HG03175 (cell line): ENCODE measurements at regions not wholly inside any gene's neighbourhood (a gene's known extent, or its start where the extent isn't known, plus 50 kb on each side); places are given as distances from the start of the nearest gene placed in this dataset.
"Not testable (repeated sequence)": the region's sequence is repeated elsewhere in the genome, so short reads cannot be mapped to it uniquely, and the experiment has no call there.

ENCODE experiments used
- ATAC-seq: cut with Tn5 transposase; IDR thresholded peaks from one replicate; pipeline ENCODE4 v1.9.1; 2021; ENCODE audit warnings: mild to moderate bottlenecking, moderate library complexity; ENCODE audit not compliant: unreplicated experiment

DNA sequence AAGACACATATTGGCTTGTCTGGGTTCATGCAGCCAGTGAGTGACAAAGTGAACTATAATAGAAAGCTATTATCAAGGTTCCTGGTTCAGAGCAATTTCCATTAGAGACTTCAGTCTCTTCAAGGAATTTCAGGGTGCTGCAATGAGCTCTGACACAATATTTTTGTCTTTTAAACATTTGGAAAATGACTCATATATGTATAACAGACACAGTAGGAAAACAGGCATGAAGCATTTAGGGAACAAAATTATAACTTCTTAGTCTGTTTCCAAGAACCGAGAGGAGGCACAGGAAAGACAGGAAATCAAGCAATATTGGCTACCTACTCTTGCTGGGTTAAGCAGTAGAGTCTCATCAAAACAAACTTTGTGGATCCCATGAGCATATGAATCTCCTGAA is 170.4 kb downstream of the PTPRC start:
- ATAC-seq = no peak

DNA sequence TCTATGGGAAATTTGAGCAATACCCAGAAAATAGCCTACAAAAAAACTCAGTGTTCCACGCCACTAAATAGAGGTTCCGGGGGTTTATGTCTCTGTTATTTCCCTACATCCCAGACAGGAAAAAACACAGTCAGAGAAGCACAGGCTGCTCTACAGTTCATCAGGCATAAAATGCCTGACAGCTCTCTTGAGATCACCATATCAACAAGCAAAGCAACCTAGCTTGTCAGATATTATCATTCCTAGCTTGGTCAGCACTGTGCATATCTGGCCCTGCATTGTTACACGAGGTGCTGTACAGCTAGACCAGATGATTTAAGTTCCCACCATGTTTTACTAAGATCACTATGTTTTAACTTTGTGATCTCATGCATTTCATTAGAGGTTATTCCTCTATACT is 172.6 kb downstream of the PTPRC start:
- no peak for ATAC-seq

DNA sequence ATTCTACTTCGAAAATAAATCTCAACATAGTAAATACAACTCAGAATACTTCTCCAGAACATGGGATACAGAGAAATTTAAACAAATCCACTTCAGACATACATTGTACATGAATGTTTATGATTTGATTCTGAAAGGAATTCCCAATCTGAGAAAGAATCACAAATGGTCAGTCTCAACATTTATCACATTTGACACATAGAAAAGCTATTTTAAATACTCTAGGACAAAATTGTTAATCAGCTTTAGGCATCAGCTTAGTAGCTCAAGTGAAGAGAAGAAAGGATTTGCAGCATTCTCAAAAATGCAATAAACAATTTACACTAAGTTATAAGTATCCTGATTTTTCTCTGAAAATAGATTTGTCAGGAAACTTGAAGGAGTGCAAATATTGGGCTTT is 184.8 kb downstream of the PTPRC start:
- ATAC-seq = no peak

DNA sequence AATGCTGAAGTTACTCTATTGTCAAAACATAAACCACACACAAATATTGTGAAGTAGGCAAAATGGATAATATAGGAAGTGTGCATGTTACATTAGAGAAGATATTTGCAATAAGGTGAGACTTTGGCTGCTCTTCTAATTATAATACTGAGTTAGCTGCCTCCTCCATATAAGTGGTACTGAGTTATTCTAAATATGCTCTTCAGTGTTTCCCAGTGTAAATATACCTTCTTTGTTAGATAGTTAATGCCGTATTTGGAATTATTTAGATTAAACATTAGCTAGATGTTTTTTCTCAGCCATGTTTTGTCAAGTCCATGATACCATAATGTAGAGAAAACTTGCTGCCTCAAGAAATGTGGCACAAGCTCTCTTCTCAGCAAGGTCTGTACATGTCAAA is 186.4 kb downstream of the PTPRC start:
- ATAC-seq = no peak

DNA sequence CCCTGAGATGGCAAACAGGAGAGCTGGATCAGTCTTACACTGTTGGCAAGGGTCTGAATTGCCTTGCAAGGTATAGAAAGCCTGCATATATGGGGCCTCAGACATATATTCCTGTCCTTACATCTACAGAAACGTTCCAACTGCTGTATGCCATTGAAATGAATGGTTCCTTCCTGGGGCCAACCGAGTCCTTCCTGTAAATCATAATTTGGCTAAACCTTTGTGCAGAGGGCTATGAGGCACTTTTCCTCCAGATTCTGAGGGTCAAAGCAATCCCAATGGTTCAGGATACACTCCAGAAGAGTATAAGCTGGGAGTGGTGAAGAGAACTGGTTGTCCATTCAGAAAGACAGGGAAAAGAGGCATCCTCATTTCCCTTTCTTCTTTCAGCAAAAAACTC is 190.5 kb downstream of the PTPRC start:
- ATAC-seq = no peak

DNA sequence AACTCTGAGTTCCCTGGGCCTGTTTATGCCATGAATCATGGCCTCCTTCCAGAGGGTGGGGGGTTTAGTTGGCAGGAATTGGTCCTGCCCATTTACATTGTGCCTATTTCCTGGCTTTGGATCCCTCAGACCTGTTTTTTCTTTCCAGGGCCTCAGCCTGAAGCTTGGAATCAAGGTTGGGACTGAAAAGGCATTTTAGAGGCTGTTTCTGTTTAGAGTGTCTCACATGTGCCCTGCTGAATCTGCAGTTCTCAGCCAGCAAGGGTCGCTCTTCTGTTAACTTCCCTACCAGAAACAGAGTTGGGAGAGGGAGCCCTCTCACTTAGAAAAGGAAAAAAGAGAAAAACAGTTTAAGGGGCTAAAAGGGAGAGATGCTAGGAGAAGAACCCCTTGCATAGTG is 191.1 kb downstream of the PTPRC start:
- ATAC-seq = no peak

DNA sequence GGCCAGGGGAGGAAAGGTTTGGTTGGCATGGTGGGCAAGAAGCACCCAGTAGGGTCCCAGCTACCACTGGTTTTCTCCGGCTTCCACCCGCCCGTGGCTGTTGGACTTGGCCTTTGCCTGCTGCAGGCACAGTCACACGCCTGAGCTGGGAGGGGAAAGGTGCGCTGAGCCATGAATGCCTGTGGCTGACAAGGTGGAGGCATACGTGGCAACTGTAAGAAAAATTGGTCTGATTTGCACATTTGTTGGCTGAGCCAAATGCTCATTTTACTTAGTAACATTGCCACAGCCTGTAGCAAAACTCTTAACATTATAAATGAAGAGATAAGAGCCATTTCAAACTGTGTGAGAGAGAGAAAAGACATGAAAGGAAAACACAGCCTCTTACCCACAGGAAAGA is 191.6 kb downstream of the PTPRC start:
- no peak for ATAC-seq

DNA sequence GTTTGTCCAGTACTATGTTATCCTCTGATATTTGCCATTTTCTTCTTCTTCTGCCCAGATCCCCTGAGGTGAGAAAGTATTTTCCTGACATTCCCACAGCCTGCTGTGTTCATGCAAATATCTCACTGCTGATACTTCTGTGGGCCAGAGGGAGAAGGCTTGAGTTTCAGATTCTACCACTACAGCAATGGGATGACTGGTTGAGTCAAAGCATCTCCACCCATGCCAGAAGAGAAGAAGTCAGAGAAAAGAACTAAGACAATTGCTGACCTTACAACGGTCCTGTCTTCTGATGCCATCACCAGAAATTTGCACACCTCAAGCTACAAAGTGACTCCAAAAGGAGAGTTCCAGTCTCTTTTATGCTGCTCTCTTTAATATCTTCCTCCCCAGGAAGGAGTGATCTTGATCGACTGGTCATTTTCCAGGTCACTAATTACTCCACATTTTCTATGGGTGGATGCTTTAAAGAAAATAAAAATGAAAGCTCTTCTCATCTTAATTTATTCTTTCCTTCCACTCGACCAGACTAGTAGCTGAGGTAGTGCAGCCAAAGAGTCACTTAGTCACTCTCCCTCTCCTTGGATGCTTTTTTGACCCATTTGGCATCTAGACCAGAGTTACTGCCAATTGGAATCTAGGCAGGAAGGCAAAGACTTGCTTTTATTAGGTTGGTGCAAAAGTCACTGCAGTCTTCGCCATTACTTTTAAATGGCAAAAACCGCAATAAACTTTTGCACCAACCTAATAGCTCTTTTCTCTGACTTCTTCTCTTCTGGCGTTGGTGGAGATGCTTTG is 195.1 kb downstream of the PTPRC start:
- ATAC-seq = no peak

DNA sequence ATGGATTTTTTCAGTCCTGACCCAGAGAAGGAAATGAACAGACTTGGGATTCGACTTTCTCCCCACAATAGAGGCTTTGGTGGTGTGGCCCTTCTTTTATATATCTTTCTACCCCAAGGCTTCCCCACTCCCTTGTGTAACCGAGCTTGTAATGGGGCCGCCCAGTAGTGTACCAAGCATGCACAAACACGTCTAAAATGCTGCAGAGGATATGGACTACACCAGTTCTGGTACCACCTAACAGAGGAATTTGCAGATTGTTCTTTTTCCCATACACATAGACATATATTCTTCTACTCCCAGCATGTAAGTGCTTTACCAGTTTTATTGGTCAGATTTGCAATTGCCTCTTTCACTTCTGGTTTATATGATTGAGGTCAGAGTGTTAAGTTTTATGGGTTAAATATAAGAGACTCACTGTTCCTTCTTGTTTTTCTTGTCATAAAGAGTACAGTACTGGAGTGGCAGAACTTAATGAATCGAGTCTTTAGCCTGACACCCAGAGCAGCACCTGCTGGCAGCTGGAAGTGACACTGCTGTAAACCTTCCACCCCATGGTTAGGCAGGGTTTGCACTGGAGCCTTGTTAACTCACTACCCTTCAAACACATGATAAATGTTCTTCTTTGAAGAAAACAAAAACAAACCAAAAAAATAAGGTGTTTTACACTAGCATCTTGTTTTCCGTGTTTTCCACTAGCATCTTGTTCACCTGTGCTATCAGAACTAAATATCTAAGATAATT is 198.6 kb downstream of the PTPRC start:
- peak; percentile 74 for ATAC-seq

DNA sequence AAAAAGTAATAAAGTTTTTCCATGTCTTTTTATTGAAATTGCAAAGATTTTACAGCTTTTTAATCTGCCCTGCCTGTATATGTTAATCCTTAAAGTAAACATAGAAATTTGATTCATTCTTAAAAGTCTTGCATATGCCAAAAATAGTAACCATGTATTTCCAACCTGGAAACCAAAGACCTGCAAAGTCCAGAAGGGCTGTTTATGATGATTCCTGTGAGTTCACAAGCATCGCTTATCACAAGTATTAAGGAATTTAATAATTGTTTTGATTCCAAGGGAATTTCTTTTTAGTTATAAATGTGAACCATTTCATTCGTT is 199.1 kb downstream of the PTPRC start:
- no peak for ATAC-seq

DNA sequence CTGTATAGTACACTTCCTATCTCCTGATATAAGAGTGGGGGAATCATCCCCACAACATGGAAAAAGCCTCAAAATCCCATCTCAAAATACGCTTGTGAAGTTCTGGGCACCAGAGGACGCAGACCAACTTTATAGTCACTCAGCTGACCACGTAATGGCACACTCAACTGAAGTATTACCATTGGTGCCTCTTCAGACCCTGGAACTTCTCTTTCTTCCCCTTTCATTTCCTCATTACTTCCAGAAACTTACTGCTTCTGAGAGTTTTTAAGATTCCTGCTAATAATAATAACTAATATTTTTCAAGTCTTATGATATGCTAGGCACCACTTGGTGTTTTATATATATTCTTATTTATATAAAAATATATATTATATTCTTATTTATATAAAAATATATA is 202.6 kb downstream of the PTPRC start:
- no peak for ATAC-seq

DNA sequence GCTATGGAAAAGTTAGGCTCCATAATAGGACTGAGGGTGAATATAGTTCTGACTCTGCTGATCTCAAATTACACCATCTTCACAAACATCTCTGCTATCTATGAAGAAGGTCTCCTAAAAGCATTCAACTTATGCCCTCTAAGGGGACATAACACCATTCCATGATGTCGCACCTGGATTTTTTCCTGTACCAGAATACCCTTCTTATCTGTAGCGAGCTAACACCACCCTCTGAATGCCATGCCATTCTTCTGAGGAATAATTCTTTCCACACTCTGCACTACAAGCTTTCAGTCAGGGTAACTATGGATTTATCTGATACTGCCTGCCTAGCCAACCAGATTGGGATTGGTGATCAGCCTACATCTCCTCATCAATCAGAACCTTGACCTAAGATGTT is 203.8 kb downstream of the PTPRC start:
- ATAC-seq = no peak

DNA sequence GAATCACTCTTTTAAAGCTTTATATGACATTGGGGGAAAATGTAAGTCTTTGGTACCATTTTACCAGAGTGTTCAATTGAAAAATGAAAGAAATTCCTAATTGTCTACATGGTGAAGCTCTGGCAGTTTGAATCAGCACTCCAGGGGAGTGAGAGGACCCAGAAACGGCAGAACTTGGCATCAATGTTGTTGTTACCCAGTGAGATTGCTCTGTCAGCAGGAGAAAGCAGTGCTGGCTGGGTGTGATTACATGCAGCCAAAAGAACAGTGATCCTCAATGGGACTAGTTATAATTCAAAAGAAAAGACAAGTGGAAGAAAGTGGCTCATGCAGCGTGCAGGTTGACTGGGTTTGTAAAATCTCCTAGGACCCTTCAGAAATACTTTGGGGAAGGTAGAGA is 206.4 kb downstream of the PTPRC start:
- ATAC-seq = no peak

DNA sequence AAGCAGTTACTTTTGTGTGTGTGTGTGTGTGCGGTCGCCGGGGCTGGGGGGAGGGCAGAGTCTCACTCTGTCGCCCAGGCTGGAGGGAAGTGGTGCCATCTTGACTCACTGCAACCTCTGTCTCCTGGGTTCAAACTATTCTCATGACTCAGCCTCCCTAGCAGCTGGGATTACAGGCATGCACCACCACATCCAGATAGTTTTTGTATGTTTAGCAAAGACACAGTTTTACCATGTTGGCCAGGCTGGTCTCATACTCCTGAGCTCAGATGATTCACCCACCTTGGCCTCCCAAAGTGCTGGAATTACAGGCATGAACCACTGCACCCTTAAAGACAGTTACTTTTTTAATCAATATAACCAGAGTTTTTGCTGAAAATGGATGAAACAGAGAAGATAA is 207.0 kb downstream of the PTPRC start:
- ATAC-seq = no peak

DNA sequence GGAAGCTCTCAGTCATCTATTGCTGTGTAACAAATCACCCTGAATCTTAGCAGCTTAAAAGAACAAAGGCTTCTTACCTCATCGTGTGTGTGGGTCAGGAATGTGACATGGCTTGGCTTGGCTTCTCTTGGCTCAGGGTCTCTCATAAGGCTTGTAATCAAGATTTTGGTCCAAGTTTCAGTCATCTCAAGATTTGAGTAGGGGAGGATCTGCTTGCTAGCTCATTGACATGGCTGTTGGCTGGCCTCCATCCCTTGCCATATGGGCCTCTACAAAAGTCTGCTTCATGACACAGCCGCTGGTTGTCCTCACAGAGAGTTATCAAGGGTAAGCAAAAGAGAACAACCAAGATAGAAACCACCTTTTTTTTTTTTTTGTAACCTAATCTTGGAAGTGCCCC is 207.7 kb downstream of the PTPRC start:
- no peak for ATAC-seq

DNA sequence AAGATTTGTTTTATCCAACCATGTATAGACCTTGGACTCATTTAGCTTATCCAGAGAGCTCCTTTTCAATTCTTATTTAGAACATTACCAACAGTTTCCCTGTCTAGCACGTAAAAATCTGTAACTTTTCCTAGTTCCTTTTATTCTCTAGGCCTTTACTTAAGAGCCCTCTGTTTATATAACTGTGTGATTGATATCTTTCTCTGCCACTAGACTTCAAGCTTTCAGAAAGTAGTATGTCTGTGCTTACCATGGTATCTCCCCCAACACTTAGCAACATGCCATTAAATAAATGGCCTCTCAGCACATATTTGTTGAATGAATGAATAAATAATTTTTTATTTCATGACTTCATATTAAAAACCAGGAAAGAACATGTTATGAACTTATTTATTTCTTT is 209.4 kb downstream of the PTPRC start:
- no peak for ATAC-seq

DNA sequence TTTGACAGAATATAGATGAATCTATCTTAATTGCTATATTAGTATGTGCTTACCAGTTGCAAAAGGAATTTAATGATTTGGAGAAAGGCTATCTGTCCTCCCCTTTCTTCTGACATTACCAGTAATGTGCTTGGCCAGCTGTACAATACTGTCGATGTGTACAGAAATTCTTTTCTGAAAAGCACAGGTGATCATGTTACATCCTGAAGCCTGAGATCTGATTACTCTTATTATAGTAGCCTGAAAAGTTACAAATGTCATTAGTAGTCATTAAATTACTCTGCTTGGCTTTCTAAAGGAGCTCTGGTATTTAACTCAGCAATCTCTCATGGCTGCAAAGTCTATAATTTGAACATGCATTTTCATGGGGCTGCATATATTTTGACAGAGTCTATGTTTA is 209.8 kb downstream of the PTPRC start:
- no peak for ATAC-seq

DNA sequence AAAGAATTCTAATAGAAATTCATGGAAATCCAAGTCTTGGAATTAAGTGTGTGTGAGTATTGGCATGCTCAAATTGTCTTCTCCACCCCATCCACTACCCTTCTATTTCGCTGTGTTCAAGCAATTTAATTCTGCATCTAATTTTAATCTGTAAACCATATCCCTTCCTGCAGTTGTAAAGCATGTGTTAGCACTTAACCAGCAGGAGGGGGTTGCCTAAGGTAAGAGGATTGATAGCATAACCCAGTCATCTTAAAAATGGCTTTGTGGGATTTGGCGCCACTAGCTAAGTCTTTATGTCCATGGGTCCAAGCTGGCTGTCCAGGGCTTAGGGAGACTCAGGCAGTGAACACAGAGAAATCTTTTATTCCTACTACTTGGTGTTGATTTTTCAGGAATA is 210.3 kb downstream of the PTPRC start:
- no peak for ATAC-seq

DNA sequence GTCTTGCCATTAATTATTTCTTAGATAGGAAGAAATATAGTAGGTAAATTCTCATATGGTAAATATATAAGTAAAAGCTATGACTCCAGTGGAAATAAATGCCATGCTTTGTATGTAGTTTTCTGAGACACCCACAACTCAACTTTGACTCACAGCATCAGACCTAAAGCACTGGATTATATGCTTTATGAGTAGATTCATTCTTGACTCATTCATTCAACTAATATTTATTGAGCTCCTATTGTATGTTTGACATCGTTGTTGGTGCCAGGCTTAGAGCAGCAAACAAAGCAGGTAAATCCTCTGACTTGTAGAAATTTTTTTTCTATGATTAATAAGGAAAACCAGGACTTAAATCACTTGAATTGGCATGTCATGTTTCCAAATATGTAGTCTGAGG is 211.4 kb downstream of the PTPRC start:
- no peak for ATAC-seq

DNA sequence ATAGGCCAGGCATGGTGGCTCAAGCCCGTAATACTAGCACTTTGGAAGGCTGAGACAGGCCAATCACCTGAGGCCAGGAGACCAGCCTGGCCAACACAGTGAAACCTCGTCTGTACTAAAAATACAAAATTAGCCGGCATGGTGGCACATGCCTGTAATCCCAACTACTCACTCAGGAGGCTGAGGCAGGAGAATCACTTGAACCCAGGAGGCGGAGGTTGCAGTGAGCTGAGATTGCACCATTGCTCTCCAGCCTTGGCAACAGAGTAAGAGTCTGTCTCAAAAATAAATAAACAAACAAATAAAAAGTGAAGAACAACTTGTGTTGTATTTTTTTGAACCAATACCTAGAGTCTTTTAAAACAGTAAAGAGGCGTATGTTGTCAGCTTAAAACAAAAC is 212.1 kb downstream of the PTPRC start:
- ATAC-seq = not testable (repeated sequence)

DNA sequence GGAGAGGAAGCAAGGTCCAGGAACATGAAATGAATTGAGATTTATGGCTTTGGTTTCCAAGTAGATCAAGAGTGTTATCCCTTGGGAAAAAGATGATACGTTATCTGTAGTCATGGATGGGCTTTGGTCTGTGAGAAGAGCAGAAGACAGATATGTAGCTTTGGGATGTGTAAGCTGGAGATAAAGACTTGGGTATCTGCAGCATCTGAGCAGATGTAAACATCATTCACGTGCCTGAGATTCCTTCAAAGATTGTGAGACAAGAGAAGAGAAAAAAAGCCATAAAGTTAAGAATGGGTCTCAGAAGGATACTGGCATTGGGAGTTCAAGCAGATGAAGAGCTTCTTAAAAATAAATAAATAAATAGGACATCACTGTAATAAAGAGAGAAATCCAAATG is 217.8 kb downstream of the PTPRC start:
- ATAC-seq = no peak

DNA sequence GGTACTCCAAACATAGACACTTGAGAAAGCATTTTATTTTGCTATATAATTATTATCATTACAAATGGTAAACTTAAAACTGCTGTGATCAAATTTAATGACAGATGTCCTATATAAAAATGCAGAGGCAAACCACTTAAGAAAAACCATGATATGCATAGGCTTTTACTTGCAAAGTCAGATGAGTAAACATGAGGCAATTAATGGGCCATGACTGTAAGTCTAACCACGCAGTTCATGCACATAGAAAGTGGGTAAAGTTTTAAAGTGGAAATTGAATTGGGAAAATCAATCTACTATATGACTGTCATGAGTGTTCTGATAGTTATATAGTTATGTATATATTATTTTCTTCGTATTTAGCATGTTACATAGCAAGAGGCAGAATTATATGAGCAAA is 219.2 kb downstream of the PTPRC start:
- ATAC-seq = no peak

DNA sequence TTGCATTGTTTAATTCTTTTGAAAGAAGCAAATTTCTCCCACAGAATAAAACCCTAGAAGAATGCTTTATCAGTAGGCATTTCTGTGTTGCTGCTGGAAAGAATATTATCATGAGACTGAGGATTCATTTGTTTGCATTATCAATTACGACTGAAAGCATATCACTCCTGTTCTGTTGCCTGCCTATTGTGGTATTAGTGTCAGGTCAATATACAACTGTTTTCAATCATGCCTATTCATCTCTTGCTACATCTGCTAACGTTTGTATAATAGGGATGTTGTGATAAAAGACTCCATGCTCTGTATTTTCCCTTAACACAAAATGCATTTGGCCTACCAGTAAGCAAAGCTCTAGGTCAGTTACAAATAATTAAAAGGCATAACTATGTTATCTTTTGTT is 221.5 kb downstream of the PTPRC start:
- no peak for ATAC-seq
